GM12878 (cell line): ENCODE measurements at regions not wholly inside any gene's neighbourhood (a gene's known extent, or its start where the extent isn't known, plus 50 kb on each side); places are given as distances from the start of the nearest gene placed in this dataset.

Experiments
- ATAC-seq: fragments of 200-7000 bp; cut with Tn5 transposase; 3 replicates; pipeline ENCODE4 v1.9.1; 2020; ENCODE audit warnings: mild to moderate bottlenecking, moderate library complexity
- BruUV-seq: library from RNA; stranded (reverse); fragments of 400-500 nt; replicated peaks from 2 replicates; lab custom pipeline; 2021; lab: Mats Ljungman, UMichigan
- CTCF ChIA-PET: fragments of 300-600 bp; sonication (Branson Sonifier 250); formaldehyde crosslinking; extraction: SDS; loops from one replicate; lab custom pipeline; 2021; ENCODE audit warnings: inconsistent platforms; lab: Yijun Ruan, JAX
- POLR2A ChIA-PET: fragments of 350-600 bp; formaldehyde crosslinking; extraction: SDS; loops from one replicate; lab custom pipeline; 2021; ENCODE audit warnings: inconsistent platforms; lab: Charles Lee
- RAD21 ChIA-PET: fragments of 300-600 bp; sonication (Branson Sonifier 250); formaldehyde crosslinking; loops from one replicate; lab custom pipeline; 2023; ENCODE audit warnings: antibody characterized with exemption; ENCODE audit not compliant: unreplicated experiment; lab: Charles Lee
- SMC1A ChIA-PET: fragments of 300-600 bp; sonication (Branson Sonifier 250); formaldehyde crosslinking; loops from one replicate; lab custom pipeline; 2023; ENCODE audit not compliant: unreplicated experiment, uncharacterized antibody; lab: Charles Lee
- DNase-seq: peaks from one replicate; pipeline ENCODE4 v3.0.0-alpha.2; 2011; ENCODE audit warnings: low read depth, low spot score
- FAIRE-seq: peaks from 3 replicates; lab custom pipeline; 2011; peaks lifted over from hg19 to GRCh38; lab: Jason Lieb, UNC
- H2AFZ ChIP-seq: 2 replicates; pipeline ENCODE4 v1.6.0; 2011; ENCODE audit warnings: low read depth, low read length, control low read depth; ENCODE audit not compliant: control insufficient read depth
- H3K27ac ChIP-seq: 2 replicates; pipeline ENCODE4 v1.5.1; 2011; ENCODE audit warnings: control low read depth; ENCODE audit not compliant: control insufficient read depth, insufficient read depth
- H3K27me3 ChIP-seq, 2 experiments: replicated peaks in 1 of 2; 2 replicates each; pipeline versions ENCODE4 v1.6.0 to v1.6.1; 2011; ENCODE audit warnings: low read length in 1 of 2; ENCODE audit not compliant: control insufficient read depth in 2 of 2, insufficient read depth in 2 of 2
- H3K36me3 ChIP-seq, 2 experiments: 2 replicates each; pipeline ENCODE4 v1.5.1; 2011; ENCODE audit warnings: low read length in 1 of 2; ENCODE audit not compliant: control insufficient read depth in 2 of 2, insufficient read depth in 2 of 2
- H3K4me1 ChIP-seq: 2 replicates; pipeline ENCODE4 v1.6.1; 2011; ENCODE audit warnings: mild to moderate bottlenecking, low read length, moderate library complexity, mixed read lengths; ENCODE audit not compliant: control insufficient read depth, insufficient read depth
- H3K4me2 ChIP-seq: 2 replicates; pipeline ENCODE4 v1.6.0; 2011; ENCODE audit warnings: control low read depth; ENCODE audit not compliant: control insufficient read depth, insufficient read depth
- H3K4me3 ChIP-seq: fragments of 200-600 bp; sonication (generic); 2 replicates; pipeline ENCODE4 v1.5.1; 2016
- H3K79me2 ChIP-seq: 2 replicates; pipeline ENCODE4 v1.6.0; 2011; ENCODE audit warnings: low read length; ENCODE audit not compliant: control insufficient read depth, insufficient read depth
- H3K9ac ChIP-seq: 2 replicates; pipeline ENCODE4 v1.8.0; 2011; ENCODE audit warnings: low read length, control low read depth, mixed read lengths; ENCODE audit not compliant: control insufficient read depth, insufficient read depth
- H3K9me3 ChIP-seq: replicated peaks from 3 replicates; pipeline ENCODE4 v1.5.1; 2011; ENCODE audit warnings: mild to moderate bottlenecking, low read length; ENCODE audit not compliant: control insufficient read depth, insufficient read depth
- H4K20me1 ChIP-seq: 2 replicates; pipeline ENCODE4 v1.6.0; 2011; ENCODE audit not compliant: control insufficient read depth, insufficient read depth
- BACH1 ChIP-seq: fragments of 450-650 bp; IDR thresholded peaks from 2 replicates; pipeline ENCODE4 v1.6.1; 2017; ENCODE audit warnings: mild to moderate bottlenecking, borderline replicate concordance
- CBFB ChIP-seq: IDR thresholded peaks from 2 replicates; pipeline ENCODE4 v1.6.1; 2016; ENCODE audit warnings: antibody characterized with exemption, low read depth
- FOXK2 ChIP-seq: fragments of 450-650 bp; IDR thresholded peaks from 2 replicates; pipeline ENCODE4 v1.6.1; 2017; ENCODE audit warnings: mild to moderate bottlenecking, moderate library complexity
- NBN ChIP-seq: fragments of 450-650 bp; IDR thresholded peaks from 2 replicates; pipeline ENCODE4 v1.6.1; 2016
- RCOR1 ChIP-seq: conservative IDR thresholded peaks from 2 replicates; pipeline ENCODE4 v1.6.1; 2012; ENCODE audit warnings: low read depth, low read length, improper control_type of control experiment
- STAT3 ChIP-seq: IDR thresholded peaks from 2 replicates; pipeline ENCODE4 v1.6.1; 2011; ENCODE audit warnings: low read depth, low read length, improper control_type of control experiment
- TCF12 ChIP-seq: IDR thresholded peaks from 2 replicates; pipeline ENCODE4 v1.6.1; 2011; ENCODE audit warnings: low read depth, mild to moderate bottlenecking, low read length
- WGBS: methylation state at CpG from one replicate; pipeline ENCODE4 v1.1.6; 2016; ENCODE audit warnings: low lambda C conversion rate; ENCODE audit not compliant: insufficient replicate concordance, insufficient coverage; ENCODE audit errors: missing lambda C conversion rate; 5-methylcytosine and 5-hydroxymethylcytosine counted together
- in situ Hi-C: fragments of 300-500 bp; cut with MboI; formaldehyde crosslinking; loops from 9 replicates; pipeline ENCODE4 v1.14.3; 2018; ENCODE audit warnings: mixed read lengths
- intact Hi-C: fragments of 100-400 bp; cut with micrococcal nuclease; formaldehyde crosslinking; loops from one replicate; pipeline ENCODE4 v1.14.2; 2022; ENCODE audit not compliant: unreplicated experiment
- TF ChIP-seq, protein P1 (sequence below): fragments of 450-650 bp; formaldehyde crosslinking; IDR thresholded peaks from 2 replicates; pipeline ENCODE4 v1.5.0; 2022; ENCODE audit warnings: mild to moderate bottlenecking, missing genetic modification characterization
- TF ChIP-seq, protein P2 (sequence below): IDR thresholded peaks from 2 replicates; pipeline ENCODE4 v1.6.1; 2012; ENCODE audit warnings: low read depth, low read length, improper control_type of control experiment
- TF ChIP-seq, protein P3 (sequence below): fragments of 450-650 bp; conservative IDR thresholded peaks from 2 replicates; pipeline ENCODE4 v1.6.1; 2017; ENCODE audit warnings: mild to moderate bottlenecking, moderate library complexity
- TF ChIP-seq, protein P4 (sequence below): fragments of 450-650 bp; IDR thresholded peaks from 2 replicates; pipeline ENCODE4 v1.6.1; 2017; ENCODE audit warnings: mild to moderate bottlenecking, moderate library complexity

DNA sequence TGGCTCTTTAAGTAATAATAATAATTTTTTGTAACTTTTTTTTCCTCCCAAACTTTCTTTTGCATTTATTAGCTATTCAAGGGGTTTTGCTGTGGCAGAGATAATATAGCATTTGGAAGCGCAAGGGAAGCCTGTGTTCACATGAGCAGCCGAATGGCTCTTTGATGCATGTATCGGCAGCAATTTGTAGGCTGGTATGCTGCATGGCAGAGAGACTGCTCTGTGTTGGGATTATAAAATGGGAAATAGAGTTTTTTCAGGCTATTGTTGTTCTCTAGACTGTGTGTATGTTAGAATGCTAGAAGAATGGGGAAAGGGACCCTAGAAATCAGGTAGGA, 94.6 kb upstream of the SALL1 start (continued):
- TF ChIP-seq, protein P1, sequence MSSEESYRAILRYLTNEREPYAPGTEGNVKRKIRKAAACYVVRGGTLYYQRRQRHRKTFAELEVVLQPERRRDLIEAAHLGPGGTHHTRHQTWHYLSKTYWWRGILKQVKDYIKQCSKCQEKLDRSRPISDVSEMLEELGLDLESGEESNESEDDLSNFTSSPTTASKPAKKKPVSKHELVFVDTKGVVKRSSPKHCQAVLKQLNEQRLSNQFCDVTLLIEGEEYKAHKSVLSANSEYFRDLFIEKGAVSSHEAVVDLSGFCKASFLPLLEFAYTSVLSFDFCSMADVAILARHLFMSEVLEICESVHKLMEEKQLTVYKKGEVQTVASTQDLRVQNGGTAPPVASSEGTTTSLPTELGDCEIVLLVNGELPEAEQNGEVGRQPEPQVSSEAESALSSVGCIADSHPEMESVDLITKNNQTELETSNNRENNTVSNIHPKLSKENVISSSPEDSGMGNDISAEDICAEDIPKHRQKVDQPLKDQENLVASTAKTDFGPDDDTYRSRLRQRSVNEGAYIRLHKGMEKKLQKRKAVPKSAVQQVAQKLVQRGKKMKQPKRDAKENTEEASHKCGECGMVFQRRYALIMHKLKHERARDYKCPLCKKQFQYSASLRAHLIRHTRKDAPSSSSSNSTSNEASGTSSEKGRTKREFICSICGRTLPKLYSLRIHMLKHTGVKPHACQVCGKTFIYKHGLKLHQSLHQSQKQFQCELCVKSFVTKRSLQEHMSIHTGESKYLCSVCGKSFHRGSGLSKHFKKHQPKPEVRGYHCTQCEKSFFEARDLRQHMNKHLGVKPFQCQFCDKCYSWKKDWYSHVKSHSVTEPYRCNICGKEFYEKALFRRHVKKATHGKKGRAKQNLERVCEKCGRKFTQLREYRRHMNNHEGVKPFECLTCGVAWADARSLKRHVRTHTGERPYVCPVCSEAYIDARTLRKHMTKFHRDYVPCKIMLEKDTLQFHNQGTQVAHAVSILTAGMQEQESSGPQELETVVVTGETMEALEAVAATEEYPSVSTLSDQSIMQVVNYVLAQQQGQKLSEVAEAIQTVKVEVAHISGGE (CRISPR knock-in tag): no peak

DNA sequence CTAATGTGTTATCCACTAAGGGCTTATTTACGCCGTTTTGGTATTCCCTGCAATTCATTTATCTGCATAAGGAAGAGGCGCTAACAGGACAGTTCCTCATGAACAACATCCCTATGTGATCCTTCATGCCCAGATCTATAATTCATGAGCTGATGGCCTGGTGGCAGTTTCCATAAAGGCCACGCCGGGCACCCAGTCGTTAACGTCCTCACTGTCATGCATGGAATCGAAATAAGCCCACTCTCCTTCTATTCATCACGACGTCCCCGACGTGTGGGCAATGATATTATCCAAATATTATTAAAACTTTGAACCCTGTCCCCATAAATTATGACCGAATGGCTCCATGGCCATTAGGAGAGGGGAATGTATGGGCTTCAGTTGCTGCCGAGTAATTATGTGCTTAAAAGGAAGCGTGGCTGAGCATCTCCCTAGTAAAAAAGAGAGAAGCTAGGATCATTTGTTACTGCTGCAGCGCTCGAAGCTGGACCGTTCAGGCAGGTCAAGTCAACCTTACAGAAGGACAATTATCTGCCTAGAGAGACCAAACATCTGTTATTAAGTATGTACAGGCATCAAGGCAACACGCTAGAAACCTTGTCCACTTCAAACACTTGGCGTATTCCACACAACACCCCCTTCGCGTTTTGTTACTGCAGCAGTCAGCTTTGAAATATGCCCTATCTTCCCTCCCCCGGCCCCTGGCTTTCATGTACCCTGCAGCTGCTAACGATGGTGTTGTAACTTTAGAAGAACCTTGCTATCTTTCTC, 94.0 kb upstream of the SALL1 start:
- ChIA-PET SMC1A (interaction anchor here (0.8 kb wide), 1 partner anchor 9 kb away, joined by 4 read pairs; no protein-coding TSS in a partner anchor), CTCF (interaction anchor here (0.6 kb wide), 1 partner anchor 44 kb away, joined by 4 read pairs; no protein-coding TSS in a partner anchor), RAD21 (no interaction called here), POLR2A (no interaction called here)
- ATAC-seq (no peak), FAIRE-seq (no peak), DNase-seq (no peak)
- Histone ChIP-seq H3K4me2 (no peak overlapping the region), H3K79me2 (no peaks in the 10 kb centered on the region), H4K20me1 (no peaks in the 10 kb centered on the region), H2AFZ (no peak overlapping the region), H3K36me3 (no peaks in the 10 kb centered on the region), H3K4me3 (no peak overlapping the region), H3K4me1 (no peaks in the 10 kb centered on the region), H3K9me3 (no peaks in the 10 kb centered on the region), H3K27ac (no peak overlapping the region), H3K9ac (no peak overlapping the region), H3K27me3 (no peaks in the 10 kb centered on the region)
- WGBS: 59% methylated on average over 24 of the region's 24 CpGs
- BruUV-seq: no TSS peak
- intact Hi-C loops (no loop called here), in situ Hi-C loops (no loop called here)
- TF ChIP-seq, protein P2, sequence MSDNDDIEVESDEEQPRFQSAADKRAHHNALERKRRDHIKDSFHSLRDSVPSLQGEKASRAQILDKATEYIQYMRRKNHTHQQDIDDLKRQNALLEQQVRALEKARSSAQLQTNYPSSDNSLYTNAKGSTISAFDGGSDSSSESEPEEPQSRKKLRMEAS: no peak
- no peak for TF ChIP-seq RCOR1
- TF ChIP-seq STAT3: no peak
- no peak for TF ChIP-seq CBFB
- TF ChIP-seq FOXK2: no peak
- TF ChIP-seq NBN: no peak
- no peak for TF ChIP-seq BACH1
- TF ChIP-seq, protein P3, sequence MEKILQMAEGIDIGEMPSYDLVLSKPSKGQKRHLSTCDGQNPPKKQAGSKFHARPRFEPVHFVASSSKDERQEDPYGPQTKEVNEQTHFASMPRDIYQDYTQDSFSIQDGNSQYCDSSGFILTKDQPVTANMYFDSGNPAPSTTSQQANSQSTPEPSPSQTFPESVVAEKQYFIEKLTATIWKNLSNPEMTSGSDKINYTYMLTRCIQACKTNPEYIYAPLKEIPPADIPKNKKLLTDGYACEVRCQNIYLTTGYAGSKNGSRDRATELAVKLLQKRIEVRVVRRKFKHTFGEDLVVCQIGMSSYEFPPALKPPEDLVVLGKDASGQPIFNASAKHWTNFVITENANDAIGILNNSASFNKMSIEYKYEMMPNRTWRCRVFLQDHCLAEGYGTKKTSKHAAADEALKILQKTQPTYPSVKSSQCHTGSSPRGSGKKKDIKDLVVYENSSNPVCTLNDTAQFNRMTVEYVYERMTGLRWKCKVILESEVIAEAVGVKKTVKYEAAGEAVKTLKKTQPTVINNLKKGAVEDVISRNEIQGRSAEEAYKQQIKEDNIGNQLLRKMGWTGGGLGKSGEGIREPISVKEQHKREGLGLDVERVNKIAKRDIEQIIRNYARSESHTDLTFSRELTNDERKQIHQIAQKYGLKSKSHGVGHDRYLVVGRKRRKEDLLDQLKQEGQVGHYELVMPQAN: no peak
- TF ChIP-seq, protein P4, sequence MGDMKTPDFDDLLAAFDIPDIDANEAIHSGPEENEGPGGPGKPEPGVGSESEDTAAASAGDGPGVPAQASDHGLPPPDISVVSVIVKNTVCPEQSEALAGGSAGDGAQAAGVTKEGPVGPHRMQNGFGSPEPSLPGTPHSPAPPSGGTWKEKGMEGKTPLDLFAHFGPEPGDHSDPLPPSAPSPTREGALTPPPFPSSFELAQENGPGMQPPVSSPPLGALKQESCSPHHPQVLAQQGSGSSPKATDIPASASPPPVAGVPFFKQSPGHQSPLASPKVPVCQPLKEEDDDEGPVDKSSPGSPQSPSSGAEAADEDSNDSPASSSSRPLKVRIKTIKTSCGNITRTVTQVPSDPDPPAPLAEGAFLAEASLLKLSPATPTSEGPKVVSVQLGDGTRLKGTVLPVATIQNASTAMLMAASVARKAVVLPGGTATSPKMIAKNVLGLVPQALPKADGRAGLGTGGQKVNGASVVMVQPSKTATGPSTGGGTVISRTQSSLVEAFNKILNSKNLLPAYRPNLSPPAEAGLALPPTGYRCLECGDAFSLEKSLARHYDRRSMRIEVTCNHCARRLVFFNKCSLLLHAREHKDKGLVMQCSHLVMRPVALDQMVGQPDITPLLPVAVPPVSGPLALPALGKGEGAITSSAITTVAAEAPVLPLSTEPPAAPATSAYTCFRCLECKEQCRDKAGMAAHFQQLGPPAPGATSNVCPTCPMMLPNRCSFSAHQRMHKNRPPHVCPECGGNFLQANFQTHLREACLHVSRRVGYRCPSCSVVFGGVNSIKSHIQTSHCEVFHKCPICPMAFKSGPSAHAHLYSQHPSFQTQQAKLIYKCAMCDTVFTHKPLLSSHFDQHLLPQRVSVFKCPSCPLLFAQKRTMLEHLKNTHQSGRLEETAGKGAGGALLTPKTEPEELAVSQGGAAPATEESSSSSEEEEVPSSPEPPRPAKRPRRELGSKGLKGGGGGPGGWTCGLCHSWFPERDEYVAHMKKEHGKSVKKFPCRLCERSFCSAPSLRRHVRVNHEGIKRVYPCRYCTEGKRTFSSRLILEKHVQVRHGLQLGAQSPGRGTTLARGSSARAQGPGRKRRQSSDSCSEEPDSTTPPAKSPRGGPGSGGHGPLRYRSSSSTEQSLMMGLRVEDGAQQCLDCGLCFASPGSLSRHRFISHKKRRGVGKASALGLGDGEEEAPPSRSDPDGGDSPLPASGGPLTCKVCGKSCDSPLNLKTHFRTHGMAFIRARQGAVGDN: no peak
- no peak for TF ChIP-seq TCF12
